ENCODE measurements at regions not wholly inside any gene's neighbourhood (a gene's known extent, or its start where the extent isn't known, plus 50 kb on each side); places are given as distances from the start of the nearest gene placed in this dataset.

DNA sequence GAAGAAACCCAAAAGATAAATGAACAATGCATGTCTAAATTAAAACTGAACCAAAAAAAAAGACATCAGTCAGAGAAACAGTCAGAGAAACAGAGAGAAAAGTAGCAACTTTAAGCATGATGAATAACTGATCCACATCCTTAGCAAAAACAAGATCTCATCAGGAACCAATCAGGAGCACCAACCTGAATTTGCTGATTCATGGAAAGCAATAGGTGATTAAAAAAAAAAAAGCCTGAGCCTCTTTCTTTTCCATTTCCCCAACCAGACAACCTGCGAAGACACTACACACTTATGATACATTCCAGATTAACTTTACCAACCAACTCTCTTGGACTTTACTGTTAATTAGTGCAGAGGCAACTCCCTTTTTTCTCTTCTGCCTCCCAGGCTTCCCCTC is 112.7 kb upstream of the TAS2R1 start:
- TF ChIP-seq, protein P1, sequence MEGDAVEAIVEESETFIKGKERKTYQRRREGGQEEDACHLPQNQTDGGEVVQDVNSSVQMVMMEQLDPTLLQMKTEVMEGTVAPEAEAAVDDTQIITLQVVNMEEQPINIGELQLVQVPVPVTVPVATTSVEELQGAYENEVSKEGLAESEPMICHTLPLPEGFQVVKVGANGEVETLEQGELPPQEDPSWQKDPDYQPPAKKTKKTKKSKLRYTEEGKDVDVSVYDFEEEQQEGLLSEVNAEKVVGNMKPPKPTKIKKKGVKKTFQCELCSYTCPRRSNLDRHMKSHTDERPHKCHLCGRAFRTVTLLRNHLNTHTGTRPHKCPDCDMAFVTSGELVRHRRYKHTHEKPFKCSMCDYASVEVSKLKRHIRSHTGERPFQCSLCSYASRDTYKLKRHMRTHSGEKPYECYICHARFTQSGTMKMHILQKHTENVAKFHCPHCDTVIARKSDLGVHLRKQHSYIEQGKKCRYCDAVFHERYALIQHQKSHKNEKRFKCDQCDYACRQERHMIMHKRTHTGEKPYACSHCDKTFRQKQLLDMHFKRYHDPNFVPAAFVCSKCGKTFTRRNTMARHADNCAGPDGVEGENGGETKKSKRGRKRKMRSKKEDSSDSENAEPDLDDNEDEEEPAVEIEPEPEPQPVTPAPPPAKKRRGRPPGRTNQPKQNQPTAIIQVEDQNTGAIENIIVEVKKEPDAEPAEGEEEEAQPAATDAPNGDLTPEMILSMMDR (IDR thresholded peaks at IDR 0.05): no peak
- TF ChIP-seq POLR2A (IDR thresholded peaks at IDR 0.05): no peak

Data from uterus (tissue), 2 donors.